Stimulated activated effector memory CD8-positive, alpha-beta T cell treated with anti-CD3 and anti-CD28 coated beads, Interleukin-12 subunit alpha, Interleukin-12 subunit beta, amount 100 ng/mL, for 72 hours (primary cell): ENCODE measurements at regions not wholly inside any gene's neighbourhood (a gene's known extent, or its start where the extent isn't known, plus 50 kb on each side); places are given as distances from the start of the nearest gene placed in this dataset.
"Not testable (repeated sequence)": the region's sequence is repeated elsewhere in the genome, so short reads cannot be mapped to it uniquely, and the experiment has no call there.

Experiments used
- ATAC-seq: fragments of 150-1000 bp; cut with Tn5 transposase; 2 replicates; pipeline ENCODE4 v1.10.0; 2021
- DNase-seq, 2 donors: peaks; one replicate each; pipeline ENCODE4 v3.0.0; 2021 to 2022; ENCODE audit warnings: low spot score in 2 of 2
- H3K27ac Mint-ChIP-seq: one replicate; pipeline ENCODE4 v1.8.0; 2022; ENCODE audit warnings: mild to moderate bottlenecking, mixed read lengths
- H3K36me3 Mint-ChIP-seq: one replicate; pipeline ENCODE4 v1.8.0; 2022; ENCODE audit warnings: mild to moderate bottlenecking, mixed read lengths
- H3K4me1 Mint-ChIP-seq: one replicate; pipeline ENCODE4 v1.8.0; 2022; ENCODE audit warnings: mixed read lengths
- H3K4me3 Mint-ChIP-seq: one replicate; pipeline ENCODE4 v1.8.0; 2022; ENCODE audit warnings: mild to moderate bottlenecking, mixed read lengths
- H3K9me3 Mint-ChIP-seq: one replicate; pipeline ENCODE4 v1.8.0; 2022; ENCODE audit warnings: mixed read lengths

DNA sequence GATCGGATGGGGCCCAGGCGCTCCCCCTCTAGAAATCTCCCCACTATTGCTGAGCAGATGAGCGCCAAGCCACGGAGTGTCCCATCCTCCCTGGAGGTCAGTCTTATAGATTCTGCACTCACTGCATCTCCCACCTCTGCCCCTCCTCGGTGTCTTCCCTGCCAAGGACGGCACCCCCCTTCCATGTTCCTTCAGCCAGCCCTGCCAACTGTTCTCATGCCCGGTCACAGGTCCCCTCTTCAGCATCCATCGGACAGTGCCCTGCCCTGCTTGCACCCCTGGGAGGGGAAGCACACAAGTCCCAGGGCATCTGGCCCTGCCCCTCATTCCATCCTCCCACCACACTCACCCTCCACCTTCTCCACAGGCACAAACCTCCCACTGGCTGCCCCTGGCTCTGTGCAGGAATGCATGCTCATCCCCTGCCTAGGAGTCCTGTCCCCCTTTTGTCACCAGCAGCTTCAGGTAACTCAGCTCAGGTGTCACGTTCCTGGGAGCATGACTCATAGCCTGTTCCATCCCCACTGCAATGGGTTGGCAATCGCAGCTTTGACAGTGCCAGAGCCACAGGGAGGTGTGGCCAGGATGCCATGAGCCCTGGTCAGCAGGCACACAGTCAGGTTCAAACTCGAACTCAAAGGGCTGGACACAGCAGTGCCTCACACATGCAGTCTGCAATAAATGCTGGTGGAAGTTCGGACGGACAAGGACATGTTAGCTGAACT, 234.7 kb upstream of the TCERG1L start:
- no peaks in the 10 kb centered on the region for H3K9me3 Mint-ChIP-seq
- H3K27ac Mint-ChIP-seq: no peak overlapping the region
- H3K4me3 Mint-ChIP-seq: no peak overlapping the region
- ATAC-seq: no peak
- no peaks in the 10 kb centered on the region for H3K36me3 Mint-ChIP-seq
- H3K4me1 Mint-ChIP-seq: no peaks in the 10 kb centered on the region
- DNase-seq: no peak

DNA sequence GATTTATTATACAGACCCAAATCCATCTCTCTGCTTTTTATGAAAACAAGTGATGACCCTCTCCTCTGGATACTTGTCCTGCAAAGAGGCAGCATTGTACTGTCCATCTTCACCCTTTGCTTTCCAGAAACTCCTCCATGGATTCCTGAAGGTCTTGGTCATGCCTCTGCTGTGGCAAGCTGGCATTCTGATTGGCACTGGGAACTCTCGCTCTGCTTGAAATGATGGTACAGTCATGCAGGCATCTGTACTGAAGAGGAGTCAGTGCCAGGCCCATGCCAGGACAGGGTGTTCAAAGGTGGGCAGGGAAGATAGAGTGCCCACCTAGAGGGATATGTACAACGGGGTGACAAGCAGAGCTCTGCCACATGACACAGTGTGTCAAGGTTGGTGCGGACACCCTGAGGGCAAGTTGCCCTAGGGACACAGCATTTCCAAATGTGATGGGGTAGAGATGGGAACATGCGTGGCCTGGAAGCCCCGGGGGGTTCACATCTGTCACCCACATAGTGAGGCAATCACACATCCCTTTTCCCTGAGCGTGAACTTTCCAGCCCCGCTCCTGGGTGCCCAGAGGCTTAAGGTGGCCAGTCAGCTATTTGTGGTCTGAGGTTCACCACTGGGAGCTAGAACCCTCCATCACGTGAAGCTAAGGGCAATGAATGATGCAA, 235.7 kb upstream of the TCERG1L start:
- Mint-ChIP-seq H3K4me3 (no peak overlapping the region), H3K4me1 (no peaks in the 10 kb centered on the region), H3K36me3 (no peaks in the 10 kb centered on the region), H3K9me3 (no peaks in the 10 kb centered on the region), H3K27ac (no peak overlapping the region)
- DNase-seq (no peak), ATAC-seq (peak; percentile 9)

DNA sequence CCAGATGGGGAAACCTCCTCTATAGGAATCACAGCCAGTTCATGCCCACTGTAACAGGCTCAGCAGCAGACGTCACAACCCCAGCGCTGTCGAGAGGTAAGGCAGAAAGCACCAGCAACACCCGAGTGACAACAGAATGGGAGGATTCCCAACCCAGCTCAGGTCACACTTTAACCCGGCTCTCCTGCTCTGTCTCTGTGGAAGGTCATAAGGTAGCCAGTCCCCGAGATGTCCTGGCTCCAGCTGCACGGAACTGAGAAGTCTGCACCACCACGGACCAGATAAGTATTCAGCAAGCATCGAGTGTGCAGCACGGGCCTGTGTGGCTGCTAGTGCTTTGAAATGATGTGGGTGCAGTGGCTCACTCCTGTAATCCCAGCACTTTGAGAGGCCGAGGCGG, 236.7 kb upstream of the TCERG1L start:
- ATAC-seq (no peak), DNase-seq (no peak)
- no peaks in the 10 kb centered on the region for H3K36me3 Mint-ChIP-seq
- no peaks in the 10 kb centered on the region for H3K4me1 Mint-ChIP-seq
- no peak overlapping the region for H3K4me3 Mint-ChIP-seq
- no peak overlapping the region for H3K27ac Mint-ChIP-seq
- H3K9me3 Mint-ChIP-seq: no peaks in the 10 kb centered on the region

DNA sequence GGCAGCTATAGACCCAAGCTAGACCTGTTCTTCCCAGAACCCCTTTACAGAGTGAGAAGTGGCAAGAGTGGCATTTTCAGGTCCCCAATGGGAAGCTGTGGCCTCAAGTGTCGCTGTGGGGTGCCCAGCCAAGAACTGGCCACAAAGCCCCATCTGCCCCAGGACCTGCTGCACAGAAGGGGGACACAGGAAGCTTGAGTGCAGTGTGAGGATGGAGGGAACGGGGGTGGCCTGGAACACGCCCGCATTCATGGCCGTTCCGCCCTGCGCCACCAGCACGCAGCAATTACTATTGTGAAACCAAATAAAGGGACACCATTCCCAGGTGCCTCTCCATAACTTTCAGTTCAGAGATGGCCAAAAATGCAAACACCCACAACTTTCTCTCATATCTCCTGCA, 237.6 kb upstream of the TCERG1L start:
- no peak overlapping the region for H3K27ac Mint-ChIP-seq
- no peak overlapping the region for H3K4me3 Mint-ChIP-seq
- no peak for ATAC-seq
- DNase-seq: no peak
- no peaks in the 10 kb centered on the region for H3K9me3 Mint-ChIP-seq
- H3K36me3 Mint-ChIP-seq: no peaks in the 10 kb centered on the region
- no peaks in the 10 kb centered on the region for H3K4me1 Mint-ChIP-seq

DNA sequence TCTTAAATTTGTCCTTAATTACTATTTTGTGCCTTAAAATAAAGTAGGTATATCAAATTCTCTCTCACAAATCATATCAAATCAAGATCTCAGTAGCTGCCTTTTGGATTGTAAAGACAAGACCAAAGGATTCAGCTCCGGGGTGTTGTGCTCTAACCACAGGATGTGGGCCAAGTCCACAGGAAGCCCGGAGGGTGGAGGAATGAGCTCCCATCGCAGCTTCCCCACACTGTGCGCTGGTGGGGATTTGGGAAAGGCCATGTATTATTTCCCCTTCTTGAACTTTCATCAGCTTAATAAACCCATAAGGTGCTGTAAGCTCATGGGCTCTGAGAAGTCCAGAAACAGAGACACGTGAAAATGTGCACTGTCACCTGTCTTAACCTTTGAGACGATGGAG, 241.6 kb upstream of the TCERG1L start:
- H3K4me1 Mint-ChIP-seq: no peaks in the 10 kb centered on the region
- no peak overlapping the region for H3K4me3 Mint-ChIP-seq
- no peak for ATAC-seq
- no peak overlapping the region for H3K27ac Mint-ChIP-seq
- no peaks in the 10 kb centered on the region for H3K36me3 Mint-ChIP-seq
- DNase-seq: no peak
- no peaks in the 10 kb centered on the region for H3K9me3 Mint-ChIP-seq

DNA sequence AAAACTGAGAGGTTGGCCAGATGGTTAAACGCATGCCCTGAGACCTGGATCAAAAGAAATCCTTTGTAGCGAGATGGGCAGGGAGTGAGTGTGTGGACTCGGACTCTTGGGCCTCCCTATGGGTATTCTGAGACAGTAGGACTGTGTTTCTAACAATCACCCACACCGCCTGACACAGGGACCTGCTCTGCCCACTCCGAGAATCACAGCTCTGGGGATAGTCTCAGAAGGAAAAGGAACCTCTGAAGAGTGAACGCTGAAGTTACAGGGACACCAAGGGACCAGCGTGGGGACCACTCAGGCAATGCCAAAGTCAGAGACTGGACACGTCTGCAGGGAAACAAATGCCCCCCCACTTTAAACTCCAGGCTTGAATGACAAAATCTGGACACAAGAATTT, 242.1 kb upstream of the TCERG1L start:
- Mint-ChIP-seq H3K4me3 (no peak overlapping the region), H3K27ac (no peak overlapping the region), H3K36me3 (no peaks in the 10 kb centered on the region), H3K4me1 (no peaks in the 10 kb centered on the region), H3K9me3 (no peaks in the 10 kb centered on the region)
- ATAC-seq: no peak
- DNase-seq: no peak

DNA sequence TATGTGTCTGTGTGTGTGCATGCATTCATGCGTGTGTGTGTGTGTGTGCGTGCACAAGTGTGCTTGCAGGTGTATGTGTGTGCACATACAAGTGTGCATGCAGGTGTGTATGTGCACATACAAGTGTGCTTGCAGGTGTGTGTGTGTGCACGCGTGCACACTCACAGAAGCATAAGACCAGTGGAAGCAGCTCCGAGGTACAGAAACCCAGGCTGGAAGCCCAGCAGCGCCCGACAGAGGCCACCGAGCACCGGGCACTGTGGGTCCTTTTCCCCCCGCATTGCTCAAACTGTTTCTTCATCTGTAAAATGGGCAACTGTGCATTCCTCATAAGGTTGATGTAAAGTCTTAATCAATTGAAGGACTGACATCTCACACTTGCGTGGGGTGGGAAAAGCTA, 243.3 kb upstream of the TCERG1L start:
- H3K9me3 Mint-ChIP-seq: no peaks in the 10 kb centered on the region
- H3K4me3 Mint-ChIP-seq: no peak overlapping the region
- no peaks in the 10 kb centered on the region for H3K4me1 Mint-ChIP-seq
- no peak for ATAC-seq
- H3K27ac Mint-ChIP-seq: no peak overlapping the region
- H3K36me3 Mint-ChIP-seq: no peaks in the 10 kb centered on the region
- no peak for DNase-seq

DNA sequence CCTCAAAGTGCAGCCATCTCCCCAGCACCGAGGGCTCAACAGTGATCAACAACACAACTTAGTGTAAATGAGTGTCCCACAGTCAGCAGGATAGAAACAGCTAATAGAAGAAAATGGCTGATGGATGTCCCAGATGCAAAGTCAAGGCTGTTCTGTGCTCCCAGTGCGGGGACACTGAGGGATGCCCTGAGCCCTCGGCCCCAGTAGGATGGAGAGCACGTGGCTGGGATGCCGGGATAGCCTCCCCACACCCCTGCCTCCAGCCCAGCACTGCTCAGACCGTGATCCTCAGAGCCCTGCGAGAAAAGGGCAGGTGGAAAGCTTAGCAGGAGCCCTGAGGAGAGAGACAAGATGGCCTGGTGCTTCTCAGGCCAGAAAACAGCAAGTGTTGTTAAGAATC, 243.9 kb upstream of the TCERG1L start:
- ATAC-seq (peak; percentile 4), DNase-seq (no peak)
- Mint-ChIP-seq H3K4me3 (no peak overlapping the region), H3K27ac (no peak overlapping the region), H3K9me3 (no peaks in the 10 kb centered on the region), H3K4me1 (no peaks in the 10 kb centered on the region), H3K36me3 (no peaks in the 10 kb centered on the region)

DNA sequence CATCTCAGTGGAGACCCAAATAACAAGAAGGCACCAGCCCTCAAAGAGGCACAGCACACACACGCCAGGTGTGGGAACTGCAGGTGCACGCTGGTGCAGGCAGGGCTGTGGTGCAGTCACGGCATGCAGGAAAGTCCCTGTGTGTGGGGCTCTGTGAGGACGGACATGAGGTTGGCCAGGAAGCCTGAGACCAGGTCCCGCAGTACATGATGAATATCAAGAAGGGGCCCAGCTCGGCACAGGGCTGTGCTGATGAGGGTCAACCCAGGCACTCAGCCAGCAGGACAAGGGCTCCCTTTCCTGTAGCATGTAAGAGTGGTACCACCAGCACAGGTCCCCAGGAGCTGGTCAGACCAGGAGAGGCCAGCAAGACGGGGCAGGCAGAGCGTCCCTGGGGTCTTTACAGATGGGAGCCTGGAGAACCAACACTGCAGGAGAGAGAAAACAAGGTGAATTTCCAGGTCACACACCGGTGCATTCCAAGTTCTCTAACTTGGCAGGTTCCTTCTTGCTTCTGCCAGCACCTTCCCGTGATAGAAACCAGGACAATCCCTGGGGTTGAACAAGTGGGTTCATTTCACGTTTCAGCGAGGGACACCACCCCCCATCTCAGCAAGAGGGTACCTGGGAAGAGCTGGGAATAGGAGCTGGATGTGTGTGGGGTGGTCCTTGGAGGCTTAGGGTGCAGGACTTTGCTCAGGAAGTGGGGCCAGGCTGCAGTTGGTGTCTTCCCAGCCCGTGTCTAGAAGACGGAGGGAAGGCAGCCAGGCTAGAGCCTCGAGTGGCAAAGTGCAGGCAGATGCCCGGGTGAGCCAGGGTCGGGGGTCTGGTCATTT, 244.8 kb upstream of the TCERG1L start:
- Mint-ChIP-seq H3K27ac (no peak overlapping the region), H3K4me3 (no peak overlapping the region), H3K36me3 (no peaks in the 10 kb centered on the region), H3K4me1 (no peaks in the 10 kb centered on the region), H3K9me3 (no peaks in the 10 kb centered on the region)
- ATAC-seq (peak; percentile 14), DNase-seq (no peak)

DNA sequence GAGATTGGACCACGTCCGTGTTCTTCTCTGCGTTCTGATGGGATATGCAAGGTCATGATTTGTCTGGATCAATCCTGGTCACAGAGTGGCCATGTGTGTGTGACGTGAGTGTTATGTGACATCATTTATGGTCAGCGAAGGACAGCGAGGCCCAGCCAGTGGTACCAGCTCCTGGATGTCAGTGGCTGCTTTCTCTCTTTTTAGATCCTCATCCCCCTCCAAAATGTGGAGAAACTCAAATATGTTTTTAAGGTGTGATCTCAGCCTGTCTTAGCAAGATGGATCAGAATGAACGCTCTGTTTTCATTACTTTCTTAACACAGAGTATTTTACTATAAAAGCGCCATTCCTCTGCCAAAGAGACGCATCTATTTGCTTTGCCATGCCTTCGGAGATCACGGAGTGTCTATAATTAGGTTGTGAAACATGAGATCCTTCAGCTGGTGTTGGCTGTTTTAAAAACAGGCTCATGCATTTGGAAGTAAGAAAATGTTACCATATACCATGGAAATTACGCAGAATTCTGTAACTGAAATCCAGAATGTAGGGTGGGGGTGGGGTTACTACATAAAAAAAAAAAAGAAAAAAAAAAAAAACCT, 245.5 kb upstream of the TCERG1L start:
- Mint-ChIP-seq H3K4me1 (no peaks in the 10 kb centered on the region), H3K9me3 (no peaks in the 10 kb centered on the region), H3K27ac (no peak overlapping the region), H3K36me3 (no peaks in the 10 kb centered on the region), H3K4me3 (no peak overlapping the region)
- DNase-seq (no peak), ATAC-seq (no peak)

DNA sequence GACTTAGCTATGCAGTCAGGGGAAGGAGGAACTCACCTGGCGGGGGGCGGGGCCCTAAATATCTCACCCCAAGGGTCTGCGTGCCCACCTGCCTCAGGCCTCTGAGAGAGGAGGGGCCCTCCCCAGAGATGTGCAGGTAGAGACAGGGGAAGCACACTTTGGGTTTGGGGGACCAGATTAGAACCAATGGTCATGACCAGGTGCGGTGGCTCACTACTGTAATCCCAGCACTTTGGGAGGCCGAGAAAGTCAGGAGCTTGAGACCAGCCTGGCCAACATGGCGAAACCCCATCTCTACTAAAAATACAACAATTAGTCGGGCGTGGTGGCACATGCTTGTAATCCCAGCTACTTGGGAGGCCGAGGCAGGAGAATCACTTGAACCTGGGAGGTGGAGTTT, 246.4 kb upstream of the TCERG1L start:
- not testable (repeated sequence) for H3K9me3 Mint-ChIP-seq, H3K36me3 Mint-ChIP-seq, H3K4me1 Mint-ChIP-seq, DNase-seq, H3K27ac Mint-ChIP-seq, H3K4me3 Mint-ChIP-seq, ATAC-seq

DNA sequence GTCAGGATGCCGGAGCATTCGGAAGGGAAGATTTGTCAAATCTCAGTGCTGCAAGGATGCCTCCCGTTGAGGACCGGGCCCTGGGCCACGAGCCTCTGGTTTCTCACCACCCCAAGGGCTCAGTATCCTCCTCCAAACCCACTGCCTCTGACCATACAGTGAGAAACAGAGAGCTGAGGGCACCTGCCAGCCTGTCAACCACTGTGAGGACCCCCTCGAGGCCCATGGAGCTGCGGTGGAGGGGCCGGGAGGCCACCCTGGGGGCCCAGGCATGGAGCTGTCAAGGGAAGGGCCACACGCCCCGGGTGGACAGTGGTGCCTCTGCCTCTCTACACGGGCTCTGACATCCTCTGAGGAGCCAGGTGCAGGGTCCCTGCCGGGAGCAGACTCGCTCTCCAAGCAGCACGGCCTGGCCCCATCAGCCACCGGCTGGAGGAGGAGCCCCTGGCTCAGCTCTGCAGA, 248.0 kb upstream of the TCERG1L start:
- DNase-seq (no peak), ATAC-seq (peak; percentile 29)
- H3K36me3 Mint-ChIP-seq: no peaks in the 10 kb centered on the region
- no peaks in the 10 kb centered on the region for H3K9me3 Mint-ChIP-seq
- no peak overlapping the region for H3K4me3 Mint-ChIP-seq
- no peak overlapping the region for H3K27ac Mint-ChIP-seq
- H3K4me1 Mint-ChIP-seq: no peaks in the 10 kb centered on the region

DNA sequence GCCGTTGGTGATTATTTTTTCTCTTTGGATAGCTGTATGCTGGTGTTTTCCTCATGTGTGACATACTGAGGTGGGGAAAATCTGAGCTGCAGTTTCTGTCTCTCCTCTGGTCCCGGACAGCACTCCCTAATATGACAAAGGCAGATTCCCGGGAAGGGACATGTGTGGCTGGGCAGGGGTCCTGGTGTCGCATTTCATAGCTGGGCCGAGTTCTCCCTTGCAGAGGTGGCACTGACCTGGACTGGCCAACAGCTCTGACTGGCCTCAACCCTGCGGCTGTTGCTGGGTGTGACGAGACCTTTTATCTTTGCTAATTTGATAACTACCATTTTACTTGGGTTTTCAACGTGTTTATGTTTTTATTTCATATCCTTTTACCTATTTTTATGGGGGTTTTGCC, 248.6 kb upstream of the TCERG1L start:
- Mint-ChIP-seq H3K27ac (no peak overlapping the region), H3K36me3 (no peaks in the 10 kb centered on the region), H3K9me3 (peaks cover 6% of the 10 kb centered on the region), H3K4me1 (no peaks in the 10 kb centered on the region), H3K4me3 (no peak overlapping the region)
- ATAC-seq (no peak), DNase-seq (no peak)

DNA sequence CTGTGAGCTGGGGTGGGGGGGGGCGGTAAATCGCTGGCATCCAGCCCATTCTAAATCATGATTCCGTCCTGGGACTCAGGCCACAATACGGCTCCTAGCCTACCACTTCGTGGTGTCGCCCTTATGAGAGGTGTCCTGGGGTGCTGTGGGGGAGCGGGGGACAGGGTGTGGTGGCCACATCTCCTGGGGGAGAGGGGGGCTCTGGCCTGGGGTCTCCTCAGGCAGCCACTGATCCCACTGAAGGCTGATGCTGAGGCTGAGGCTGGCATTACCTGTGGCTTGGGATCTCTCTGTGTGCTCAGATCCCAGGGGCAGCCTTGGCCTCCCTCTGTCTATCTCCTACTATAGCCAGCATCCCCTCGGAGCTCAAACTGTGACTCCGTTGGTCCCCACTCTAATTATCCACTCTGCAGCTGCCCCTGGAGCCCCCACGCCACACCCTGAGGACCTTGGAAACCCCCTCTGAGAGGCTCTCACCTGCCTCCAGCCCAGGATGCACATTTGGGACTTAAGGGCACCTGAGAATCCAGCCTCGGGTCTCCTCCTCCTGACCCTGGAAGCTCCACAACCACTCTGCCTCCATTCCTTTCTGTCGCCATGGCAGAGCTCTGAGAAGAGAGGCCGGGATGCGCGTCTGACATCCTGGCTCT, 249.3 kb upstream of the TCERG1L start:
- Mint-ChIP-seq H3K27ac (no peak overlapping the region), H3K4me3 (no peak overlapping the region), H3K36me3 (no peaks in the 10 kb centered on the region), H3K9me3 (peaks cover 6% of the 10 kb centered on the region), H3K4me1 (no peaks in the 10 kb centered on the region)
- ATAC-seq (no peak), DNase-seq (no peak)

DNA sequence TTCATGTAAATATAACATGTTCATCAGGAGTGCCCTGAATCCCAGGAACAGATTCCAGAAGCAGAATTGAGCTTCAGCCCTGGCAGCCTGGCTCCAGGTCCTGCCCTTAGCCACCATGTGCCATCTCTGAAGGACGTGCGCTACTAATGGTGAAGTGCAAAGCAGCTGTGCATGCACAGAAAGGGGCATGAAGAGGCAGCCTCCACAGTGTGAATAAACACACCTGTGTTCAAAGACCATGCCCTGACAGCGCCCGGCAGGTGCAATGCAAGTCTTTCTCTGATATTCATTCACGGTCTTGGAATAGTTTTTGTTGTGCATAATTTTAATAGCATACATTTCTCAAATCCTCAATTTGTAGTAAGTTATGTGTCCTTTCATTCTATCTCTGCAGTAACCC, 250.4 kb upstream of the TCERG1L start:
- DNase-seq (no peak), ATAC-seq (no peak)
- Mint-ChIP-seq H3K27ac (no peak overlapping the region), H3K36me3 (no peaks in the 10 kb centered on the region), H3K4me3 (no peak overlapping the region), H3K4me1 (no peaks in the 10 kb centered on the region), H3K9me3 (peaks cover 9% of the 10 kb centered on the region)
